ENCODE measurements at regions not wholly inside any gene's neighbourhood (a gene's known extent, or its start where the extent isn't known, plus 50 kb on each side); places are given as distances from the start of the nearest gene placed in this dataset.
A peak's percentile ranks its signal among the peaks of the same experiment; 100 is the strongest.

DNA sequence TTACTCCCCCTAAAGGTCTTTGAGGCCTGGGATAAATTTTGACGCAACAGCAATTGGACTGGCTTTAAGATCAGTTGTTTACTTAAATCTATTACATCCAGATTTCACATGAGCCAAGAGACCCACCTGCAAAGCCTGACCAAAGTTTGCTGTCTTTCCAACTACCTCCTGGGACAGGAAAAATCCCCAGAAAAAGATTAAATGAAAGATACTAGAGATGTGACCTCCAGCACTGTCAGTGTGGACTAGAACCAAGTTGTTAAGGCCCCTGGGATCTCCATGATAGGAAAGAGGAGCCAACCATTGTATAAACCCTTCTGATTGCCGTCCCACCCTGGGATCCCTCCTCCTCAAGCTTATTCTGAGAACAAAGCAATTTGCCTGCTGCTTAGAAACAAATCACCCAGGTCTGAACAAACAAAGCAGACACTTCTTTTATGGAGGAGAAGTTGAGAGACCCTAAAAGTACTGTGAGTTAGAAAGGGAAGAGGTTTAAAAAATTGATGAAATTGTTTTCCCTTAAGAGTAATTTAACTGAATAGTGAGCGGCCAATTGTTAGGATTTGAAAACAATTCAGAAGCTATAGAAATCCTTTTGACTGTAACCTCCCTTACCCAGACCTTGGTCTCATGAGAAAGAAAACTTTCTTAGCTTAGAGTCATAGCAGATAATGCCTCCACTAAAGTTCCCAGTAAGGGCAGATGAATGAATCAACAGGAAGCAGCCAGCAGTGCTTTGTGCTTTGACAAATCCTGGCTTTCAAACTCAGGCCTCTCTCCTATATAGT, 255.2 kb downstream of the TMEM167A start:
- no peaks in the 10 kb centered on the region for H3K27me3 ChIP-seq
- no peaks in the 10 kb centered on the region for H3K4me1 ChIP-seq
- no peak overlapping the region for H3K4me3 ChIP-seq
- no peaks in the 10 kb centered on the region for H3K9me3 ChIP-seq (replicated peaks)
- H3K36me3 ChIP-seq, result no peaks in the 10 kb centered on the region
- DNase-seq, result no peak
- H3K27ac ChIP-seq, result no peak overlapping the region

DNA sequence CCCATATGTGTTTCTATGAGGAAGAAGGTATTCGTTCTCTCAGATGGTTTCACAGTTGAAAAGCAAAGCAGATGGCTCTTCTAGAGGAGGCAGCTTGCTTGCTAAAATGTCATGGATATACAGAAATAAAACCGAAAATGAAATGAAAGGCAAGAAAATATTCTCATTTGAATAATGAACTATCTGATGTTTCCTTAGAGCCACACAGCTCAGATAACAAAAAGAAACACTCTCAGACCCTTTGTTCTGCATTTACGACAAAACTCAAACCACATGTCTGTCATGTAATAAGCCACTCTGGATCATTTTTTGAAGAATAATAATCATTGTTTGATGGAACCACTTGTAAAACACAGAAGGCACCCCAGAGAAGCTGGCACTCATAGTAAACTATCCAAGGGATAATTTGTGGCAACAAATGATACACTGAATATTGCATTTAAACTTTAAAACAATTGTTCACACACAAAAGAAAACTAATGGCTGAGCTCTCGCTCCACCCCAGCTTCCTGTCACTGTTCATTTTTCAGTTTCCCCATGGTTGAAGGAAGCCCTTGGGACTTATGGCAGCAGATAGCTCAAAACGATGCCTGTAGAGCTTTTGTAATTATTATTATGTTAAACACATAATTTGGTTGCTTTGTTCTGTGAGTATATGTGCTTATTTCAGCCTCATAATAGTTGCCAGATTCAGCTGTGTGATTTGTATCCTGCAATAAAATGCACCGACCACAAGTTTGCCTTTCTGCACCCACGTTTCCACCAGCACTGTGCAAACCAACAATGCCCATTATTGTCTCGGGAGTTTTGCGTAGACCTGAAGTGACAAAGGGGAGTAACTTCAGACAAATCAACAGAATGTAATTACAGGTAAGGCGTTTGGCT, 256.0 kb downstream of the TMEM167A start:
- H3K36me3 ChIP-seq, result no peaks in the 10 kb centered on the region

DNA sequence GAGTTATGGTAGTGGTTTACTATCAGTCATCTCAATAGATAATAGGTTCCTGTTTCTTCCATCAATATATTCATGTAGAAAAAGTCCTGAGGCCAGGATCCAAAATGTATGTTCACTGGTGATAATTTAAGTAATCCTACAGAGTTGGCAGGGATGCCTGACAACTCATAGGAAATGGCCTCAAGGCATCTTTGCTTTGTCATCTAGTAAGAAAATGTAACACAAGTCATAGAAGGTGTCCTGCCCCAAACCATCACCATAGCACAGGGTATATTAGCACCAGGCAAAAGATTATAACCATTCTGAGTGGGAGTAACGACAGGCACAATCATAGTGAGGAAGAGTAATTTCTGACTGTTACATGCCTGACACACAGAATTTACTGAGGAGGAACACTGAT, 257.0 kb downstream of the TMEM167A start:
- Histone ChIP-seq H3K27ac (no peak overlapping the region), H3K4me1 (peaks cover 10% of the 10 kb centered on the region), H3K36me3 (no peaks in the 10 kb centered on the region), H3K9me3 (replicated peaks) (no peaks in the 10 kb centered on the region), H3K27me3 (no peaks in the 10 kb centered on the region), H3K4me3 (no peak overlapping the region)
- no peak for DNase-seq

More for the DNA sequence above, 256.0 kb downstream of the TMEM167A start:
- Histone ChIP-seq H3K4me1 (peaks cover under 1% of the 10 kb centered on the region; the same call in 1 of the 2 replicates), H3K27me3 (no peaks in the 10 kb centered on the region), H3K9me3 (replicated peaks) (no peaks in the 10 kb centered on the region), H3K4me3 (no peak overlapping the region), H3K27ac (no peak overlapping the region)
- DNase-seq, result no peak

DNA sequence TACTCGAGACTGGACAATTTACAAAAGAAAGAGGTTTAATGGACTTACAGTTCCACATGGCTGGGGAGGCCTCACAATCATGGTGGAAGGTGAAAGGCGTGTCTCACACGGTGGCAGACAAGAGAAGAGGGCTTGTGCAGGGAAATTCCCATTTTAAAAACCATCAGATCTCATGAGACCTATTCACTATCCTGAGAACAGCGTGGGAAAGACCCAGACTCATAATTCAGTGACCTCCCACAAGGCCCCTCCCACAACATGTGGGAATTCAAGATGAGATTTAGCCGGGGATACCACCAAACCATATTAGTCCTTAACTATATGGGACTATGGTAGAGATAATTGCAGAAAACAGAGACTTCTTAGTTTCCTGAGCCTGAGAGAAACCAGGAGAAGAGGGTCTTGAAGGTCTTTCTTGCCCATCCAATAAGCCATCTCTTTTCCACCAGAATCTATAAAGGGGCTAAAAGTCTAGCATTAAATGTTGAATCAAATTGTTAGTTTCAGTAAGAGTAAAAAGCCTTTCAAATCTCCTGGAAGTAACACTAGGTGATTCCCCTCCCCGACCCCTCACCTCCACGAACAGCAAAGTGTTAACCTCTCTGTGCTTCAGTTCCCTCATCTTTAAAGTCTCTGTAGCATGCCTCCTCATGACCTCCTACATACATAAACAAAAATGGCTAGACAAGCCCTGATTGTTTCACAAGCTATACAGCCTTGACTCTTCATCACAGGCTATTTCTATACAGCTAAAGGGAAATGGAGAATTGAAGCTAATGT, 259.1 kb downstream of the TMEM167A start:
- Histone ChIP-seq H3K27me3 (no peaks in the 10 kb centered on the region), H3K4me3 (no peak overlapping the region), H3K4me1 (peaks cover 11% of the 10 kb centered on the region), H3K27ac (no peak overlapping the region), H3K9me3 (replicated peaks) (no peaks in the 10 kb centered on the region), H3K36me3 (no peaks in the 10 kb centered on the region)
- no peak for DNase-seq

DNA sequence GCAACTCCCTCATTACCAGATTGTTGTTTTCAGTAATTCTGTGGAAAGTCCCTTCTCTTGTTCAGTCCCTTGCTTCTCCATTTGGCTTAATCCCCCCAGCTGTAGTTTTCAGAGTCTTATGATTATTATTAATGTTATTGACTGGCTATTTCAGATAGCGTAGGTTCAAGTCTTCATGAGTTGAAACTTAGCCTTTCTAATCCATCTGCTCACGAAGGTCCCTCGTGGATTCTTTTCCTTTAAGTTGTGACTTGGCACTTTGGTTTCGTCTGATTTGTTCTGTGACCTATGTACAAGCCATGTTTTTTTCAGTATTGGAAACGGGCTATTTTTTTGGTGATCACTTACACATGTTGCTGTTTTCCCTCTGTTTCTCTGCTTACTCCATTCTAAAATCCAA, 260.3 kb downstream of the TMEM167A start:
- H3K36me3 ChIP-seq, result no peaks in the 10 kb centered on the region
- no peaks in the 10 kb centered on the region for H3K27me3 ChIP-seq
- no peak for DNase-seq
- H3K4me3 ChIP-seq, result no peak overlapping the region
- no peaks in the 10 kb centered on the region for H3K9me3 ChIP-seq (replicated peaks)
- H3K27ac ChIP-seq, result no peak overlapping the region
- H3K4me1 ChIP-seq, result peaks cover 11% of the 10 kb centered on the region

DNA sequence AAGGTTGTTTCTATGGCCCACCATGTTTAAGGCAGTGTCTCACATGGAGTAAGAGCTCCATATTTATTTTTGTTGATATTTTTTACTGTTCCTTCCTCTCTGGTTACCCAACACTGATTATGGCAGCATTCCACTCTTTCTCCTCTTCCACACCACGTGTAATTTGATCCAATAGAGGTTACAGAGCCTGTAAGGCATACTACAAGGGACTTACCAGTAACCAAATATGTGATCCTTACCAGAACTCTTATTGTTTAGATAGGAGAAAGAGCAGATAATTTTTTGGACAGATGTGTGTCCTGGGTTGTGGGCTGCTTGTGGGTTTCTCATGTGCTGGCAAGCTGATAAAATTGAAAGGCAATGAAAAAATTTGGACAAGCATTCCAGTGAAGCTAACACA, 261.3 kb downstream of the TMEM167A start:
- Histone ChIP-seq H3K27ac (no peak overlapping the region), H3K9me3 (replicated peaks) (no peaks in the 10 kb centered on the region), H3K4me3 (no peak overlapping the region), H3K36me3 (no peaks in the 10 kb centered on the region), H3K4me1 (peaks cover 11% of the 10 kb centered on the region), H3K27me3 (no peaks in the 10 kb centered on the region)
- peak; percentile 6 to 58 for DNase-seq

DNA sequence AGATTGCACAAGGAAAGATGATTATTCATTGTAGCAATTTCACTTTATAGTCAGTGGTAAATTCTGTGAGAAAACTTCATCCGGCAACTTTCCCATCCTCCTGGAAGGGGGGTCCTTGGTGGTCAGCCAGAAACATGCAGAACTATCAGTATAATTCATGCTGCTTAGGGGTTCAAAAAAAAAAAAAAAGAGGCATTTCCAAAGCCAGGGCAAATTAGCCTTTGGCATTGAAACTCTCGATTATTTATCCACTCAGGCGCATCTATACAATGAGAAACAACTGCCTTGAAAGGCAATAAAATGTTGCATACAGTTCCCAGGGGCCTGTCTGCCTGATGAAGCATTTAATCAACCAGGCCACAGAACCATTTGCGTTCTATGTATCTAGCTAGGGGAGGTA, 263.3 kb downstream of the TMEM167A start:
- Histone ChIP-seq H3K27me3 (no peaks in the 10 kb centered on the region), H3K27ac (no peak overlapping the region), H3K36me3 (no peaks in the 10 kb centered on the region), H3K9me3 (replicated peaks) (no peaks in the 10 kb centered on the region), H3K4me3 (no peak overlapping the region), H3K4me1 (peaks cover 11% of the 10 kb centered on the region)
- DNase-seq, result no peak

DNA sequence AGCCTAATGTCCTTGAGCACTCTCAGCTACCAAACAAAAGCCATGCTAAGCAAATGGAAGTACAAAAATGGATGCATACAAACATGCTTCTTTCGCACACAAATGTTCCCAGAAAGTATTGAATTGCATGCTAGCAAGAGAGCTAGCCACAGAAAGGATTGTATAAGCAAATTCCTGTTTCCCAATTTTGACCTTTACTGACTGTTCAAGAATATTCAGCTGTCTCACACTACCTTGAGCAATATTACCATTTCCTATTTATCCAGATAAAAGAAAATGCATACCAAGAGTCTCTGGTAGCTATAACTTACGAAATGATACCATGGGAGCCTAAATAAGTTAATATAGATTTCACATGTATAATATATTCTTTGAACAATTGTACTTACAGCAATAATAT, 264.6 kb downstream of the TMEM167A start:
- H3K27me3 ChIP-seq, result no peaks in the 10 kb centered on the region
- H3K4me1 ChIP-seq, result peaks cover 11% of the 10 kb centered on the region
- H3K9me3 ChIP-seq (replicated peaks), result no peaks in the 10 kb centered on the region
- H3K27ac ChIP-seq, result no peak overlapping the region
- DNase-seq, result no peak
- no peak overlapping the region for H3K4me3 ChIP-seq
- no peaks in the 10 kb centered on the region for H3K36me3 ChIP-seq

DNA sequence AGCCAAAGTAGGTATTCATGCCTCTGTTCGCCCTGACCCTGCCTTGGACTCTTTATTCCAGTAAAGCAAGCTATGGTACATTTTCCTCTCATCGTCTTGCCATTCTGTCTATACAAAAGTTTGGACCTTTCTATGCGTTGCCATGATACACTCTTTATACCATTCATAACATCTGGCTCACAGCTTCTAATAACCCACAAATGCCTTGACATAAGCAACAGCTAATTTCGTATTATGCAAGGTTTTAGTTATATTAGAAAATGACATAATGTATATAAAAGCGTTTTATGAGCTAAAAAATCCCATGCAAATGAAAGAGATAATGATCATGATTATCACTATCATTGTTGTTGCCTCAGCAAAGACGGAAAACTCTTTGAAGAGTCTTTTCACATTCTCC, 265.7 kb downstream of the TMEM167A start:
- Histone ChIP-seq H3K9me3 (replicated peaks) (no peaks in the 10 kb centered on the region), H3K4me1 (peaks cover 11% of the 10 kb centered on the region)

DNA sequence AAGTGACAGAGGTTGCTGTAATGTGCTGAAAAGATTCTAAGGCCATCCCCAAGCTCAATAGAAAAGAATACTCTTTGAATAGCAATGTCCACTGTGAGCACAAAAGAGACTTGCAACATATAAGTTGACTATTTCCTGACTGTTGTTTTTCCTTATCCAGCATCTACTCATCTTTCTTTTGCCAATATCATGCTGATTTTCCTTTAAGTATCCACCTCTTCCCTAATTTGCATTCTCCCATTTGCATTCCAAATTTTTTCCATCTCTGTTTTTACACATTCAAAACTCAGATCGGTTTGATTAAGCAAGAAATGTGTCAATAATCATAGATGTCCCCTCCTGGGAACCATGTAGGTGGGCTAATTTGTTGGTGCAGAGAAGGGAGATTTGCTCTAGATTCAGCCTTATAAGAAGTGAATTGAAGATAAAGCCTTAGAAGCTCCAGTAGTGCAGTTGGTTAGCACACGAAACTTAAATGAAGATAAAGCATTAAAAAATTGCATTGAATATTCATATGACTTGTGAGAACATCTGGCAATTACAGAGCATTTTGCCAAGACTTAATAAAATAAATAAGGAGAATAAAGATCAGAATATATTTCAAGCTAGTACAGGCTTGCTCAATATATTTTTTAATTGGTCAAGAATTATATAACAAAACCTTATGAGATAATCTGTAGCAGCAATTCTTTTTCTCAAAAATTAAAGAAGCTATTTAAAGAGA, 267.6 kb downstream of the TMEM167A start:
- Histone ChIP-seq H3K27me3 (no peaks in the 10 kb centered on the region), H3K27ac (no peak overlapping the region), H3K4me3 (no peak overlapping the region), H3K36me3 (no peaks in the 10 kb centered on the region), H3K9me3 (replicated peaks) (no peaks in the 10 kb centered on the region), H3K4me1 (no peaks in the 10 kb centered on the region; the same call in 1 of the 2 replicates)
- no peak for DNase-seq

More for the DNA sequence above, 265.7 kb downstream of the TMEM167A start:
- Histone ChIP-seq H3K27me3 (no peaks in the 10 kb centered on the region), H3K27ac (no peak overlapping the region), H3K36me3 (no peaks in the 10 kb centered on the region), H3K4me3 (no peak overlapping the region)
- no peak for DNase-seq

DNA sequence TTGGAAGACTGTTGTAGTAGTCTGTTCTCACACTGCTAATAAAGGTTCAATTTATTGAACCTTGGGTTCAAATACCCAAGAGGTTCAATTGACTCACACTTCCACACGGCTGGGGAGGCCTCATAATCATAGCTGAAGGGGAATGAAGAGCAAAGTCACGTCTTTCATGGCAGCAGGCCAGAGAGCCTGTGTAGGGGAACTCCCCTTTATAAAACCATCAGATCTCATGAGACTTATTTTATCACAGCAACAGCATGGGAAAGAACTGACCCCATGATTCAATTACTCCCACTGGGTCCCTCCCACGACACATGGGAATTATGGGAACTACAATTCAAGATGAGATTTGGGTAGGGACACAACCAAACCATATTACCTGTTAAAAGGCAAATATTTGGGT, 268.2 kb downstream of the TMEM167A start:
- Histone ChIP-seq H3K4me1 (no peaks in the 10 kb centered on the region; the same call in 1 of the 2 replicates), H3K36me3 (no peaks in the 10 kb centered on the region), H3K27me3 (no peaks in the 10 kb centered on the region), H3K4me3 (no peak overlapping the region), H3K9me3 (replicated peaks) (no peaks in the 10 kb centered on the region), H3K27ac (no peak overlapping the region)
- no peak for DNase-seq

DNA sequence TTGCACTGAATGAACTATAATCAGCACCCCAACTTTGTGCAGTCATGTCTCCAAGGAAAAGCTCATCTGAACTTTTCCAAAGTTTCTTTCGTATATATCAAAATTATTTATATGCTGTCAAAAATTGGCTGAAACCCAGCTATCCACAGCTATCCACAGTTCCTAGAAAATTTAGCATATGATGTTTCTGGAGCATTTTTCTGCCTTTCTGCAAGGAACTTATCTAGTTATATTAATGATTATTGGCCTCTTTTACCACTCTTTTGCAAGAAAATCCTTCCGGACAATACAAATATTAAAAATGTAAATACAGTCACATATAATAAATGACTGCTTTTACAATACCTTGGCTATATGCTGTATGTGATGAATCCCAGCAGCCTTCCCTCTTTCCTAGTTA, 270.2 kb downstream of the TMEM167A start:
- Histone ChIP-seq H3K4me1 (no peaks in the 10 kb centered on the region; the same call in 1 of the 2 replicates), H3K9me3 (replicated peaks) (no peaks in the 10 kb centered on the region), H3K36me3 (no peaks in the 10 kb centered on the region), H3K27me3 (no peaks in the 10 kb centered on the region), H3K4me3 (no peak overlapping the region), H3K27ac (no peak overlapping the region)
- DNase-seq, result no peak

DNA sequence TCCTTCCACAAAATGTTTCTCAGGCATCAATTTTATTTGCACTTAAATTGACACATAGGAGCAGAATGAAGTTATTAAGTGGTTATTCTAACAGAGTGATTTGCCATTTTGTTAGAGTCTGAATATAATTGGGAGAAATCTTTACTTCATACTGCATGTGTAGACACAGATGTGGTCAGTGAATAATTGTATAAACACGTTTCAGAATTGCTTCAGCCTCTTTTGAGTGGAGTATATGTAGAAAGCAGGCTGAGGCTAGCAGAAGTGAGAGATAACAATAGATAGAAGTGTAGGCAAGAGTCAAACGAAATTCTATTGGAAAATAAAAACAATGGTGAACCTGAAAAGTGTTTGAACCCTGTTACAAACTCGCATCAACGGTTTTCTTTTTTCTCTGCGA, 270.7 kb downstream of the TMEM167A start:
- H3K4me3 ChIP-seq, result no peak overlapping the region
- no peak for DNase-seq
- H3K27ac ChIP-seq, result no peak overlapping the region
- H3K27me3 ChIP-seq, result no peaks in the 10 kb centered on the region
- no peaks in the 10 kb centered on the region for H3K36me3 ChIP-seq
- no peaks in the 10 kb centered on the region for H3K9me3 ChIP-seq (replicated peaks)
- no peaks in the 10 kb centered on the region; the same call in 1 of the 2 replicates for H3K4me1 ChIP-seq

DNA sequence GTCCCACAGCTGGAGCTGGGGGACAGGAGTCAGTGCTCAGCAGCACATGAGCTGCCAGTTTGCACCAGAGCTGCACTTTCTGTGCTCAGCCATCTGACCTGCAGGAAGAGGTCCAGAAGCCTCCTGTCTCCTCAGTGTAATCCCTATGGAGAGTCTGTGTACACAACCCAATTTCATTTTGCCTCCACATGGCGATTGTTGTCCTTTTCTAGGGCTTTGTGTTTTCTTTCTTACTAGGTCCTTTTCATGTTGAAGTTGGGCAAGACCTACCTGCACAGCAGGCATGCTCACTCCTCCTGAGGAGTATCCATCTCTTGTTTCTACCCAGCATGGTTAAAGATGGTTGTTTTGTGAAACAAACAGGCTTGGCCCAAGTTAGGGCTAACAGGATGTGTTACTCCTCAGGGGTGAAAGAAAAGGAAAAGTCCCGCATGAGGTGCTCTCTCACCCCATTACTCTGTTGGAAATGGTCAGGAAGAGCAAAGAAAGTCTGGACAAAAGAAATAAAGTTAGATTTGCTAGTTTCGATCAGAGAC, 273.0 kb downstream of the TMEM167A start:
- Histone ChIP-seq H3K36me3 (no peaks in the 10 kb centered on the region), H3K27ac (no peak overlapping the region), H3K27me3 (no peaks in the 10 kb centered on the region), H3K9me3 (replicated peaks) (no peaks in the 10 kb centered on the region), H3K4me3 (no peak overlapping the region), H3K4me1 (no peaks in the 10 kb centered on the region; the same call in 1 of the 2 replicates)
- no peak for DNase-seq

Measured in SJCRH30 (cell line).